Panc1 (cell line): ENCODE measurements at regions not wholly inside any gene's neighbourhood (a gene's known extent, or its start where the extent isn't known, plus 50 kb on each side); places are given as distances from the start of the nearest gene placed in this dataset.

Experiments
- ATAC-seq: fragments of 200-7000 bp; cut with Tn5 transposase; 2 replicates; pipeline ENCODE4 v1.9.1; 2020; ENCODE audit warnings: mild to moderate bottlenecking, moderate library complexity
- BruUV-seq: library from RNA; stranded (reverse); fragments of 400-500 nt; replicated peaks from 2 replicates; lab custom pipeline; 2021; lab: Mats Ljungman, UMichigan
- CTCF ChIA-PET: fragments of 300-600 bp; sonication (Branson Sonifier 250); formaldehyde crosslinking; loops from one replicate; lab custom pipeline; 2022; ENCODE audit warnings: antibody characterized with exemption; lab: Charles Lee
- POLR2A ChIA-PET: fragments of 300-600 bp; sonication (Branson Sonifier 250); formaldehyde crosslinking; loops from one replicate; lab custom pipeline; 2022; ENCODE audit warnings: antibody characterized with exemption; lab: Charles Lee
- DNase-seq: peaks from one replicate; pipeline ENCODE4 v3.0.0-alpha.2; 2010; ENCODE audit warnings: low read depth, low spot score
- H3K27ac ChIP-seq: 2 replicates; pipeline ENCODE4 v1.5.1; 2011; ENCODE audit warnings: mild to moderate bottlenecking, low read length, inconsistent platforms
- H3K27me3 ChIP-seq: fragments of 200-500 bp; sonication (Bioruptor generic); 2 replicates; pipeline ENCODE4 v1.6.0; 2014; ENCODE audit warnings: low read length, inconsistent platforms; ENCODE audit not compliant: control insufficient read depth, insufficient read depth
- H3K36me3 ChIP-seq: fragments of 200-500 bp; sonication (Bioruptor generic); 2 replicates; pipeline ENCODE4 v1.5.1; 2014; ENCODE audit warnings: inconsistent platforms, mild to moderate bottlenecking, low read length, moderate library complexity; ENCODE audit not compliant: control insufficient read depth, insufficient read depth
- H3K4me1 ChIP-seq: 2 replicates; pipeline ENCODE4 v1.5.1; 2011; ENCODE audit warnings: inconsistent platforms, mild to moderate bottlenecking, low read length, moderate library complexity; ENCODE audit not compliant: control insufficient read depth, insufficient read depth
- H3K4me3 ChIP-seq, 2 experiments: 2 replicates each; pipeline ENCODE4 v1.5.1; 2011 to 2012; ENCODE audit warnings: low read depth in 2 of 2, low read length in 2 of 2, mild to moderate bottlenecking in 2 of 2, inconsistent platforms in 1 of 2, moderate library complexity in 1 of 2
- H3K9me3 ChIP-seq: fragments of 200-500 bp; sonication (Bioruptor generic); 2 replicates; pipeline ENCODE4 v1.5.1; 2014; ENCODE audit warnings: low read depth, mild to moderate bottlenecking, inconsistent platforms, low read length, moderate library complexity; ENCODE audit not compliant: control insufficient read depth, insufficient read depth
- POLR2AphosphoS5 ChIP-seq: IDR thresholded peaks from 2 replicates; pipeline ENCODE4 v1.6.1; 2012; ENCODE audit warnings: mild to moderate bottlenecking, low read depth, low read length, moderate library complexity
- SIN3A ChIP-seq: IDR thresholded peaks from 2 replicates; pipeline ENCODE4 v1.6.1; 2012; ENCODE audit warnings: low read depth, mild to moderate bottlenecking, low read length, moderate library complexity, borderline replicate concordance; ENCODE audit not compliant: insufficient read depth
- TCF7L2 ChIP-seq: IDR thresholded peaks from 2 replicates; pipeline ENCODE4 v1.6.1; 2011; ENCODE audit warnings: mild to moderate bottlenecking, low read depth, low read length, inconsistent platforms
- in situ Hi-C: cut with HindIII; loops from 2 replicates; pipeline ENCODE4 v1.10.0; 2016; ENCODE audit warnings: low sequenced_read_pairs, low pct_unique_long_range_greater_than_20kb
- intact Hi-C: fragments of 100-400 bp; cut with micrococcal nuclease; formaldehyde crosslinking; loops from one replicate; pipeline ENCODE4 v1.10.0; 2022; ENCODE audit not compliant: unreplicated experiment
- TF ChIP-seq, protein P1 (sequence below): fragments of 450-650 bp; IDR thresholded peaks from 2 replicates; pipeline ENCODE4 v1.5.1; 2017; ENCODE audit warnings: mild to moderate bottlenecking
- TF ChIP-seq, protein P2 (sequence below), 2 experiments: IDR thresholded peaks; 2 replicates each; pipeline ENCODE4 v1.6.1; 2011 to 2012; ENCODE audit warnings: low read depth in 2 of 2, control low read depth in 1 of 2, low read length in 1 of 2, mild to moderate bottlenecking in 1 of 2, moderate library complexity in 1 of 2; ENCODE audit not compliant: insufficient read depth in 1 of 2

DNA sequence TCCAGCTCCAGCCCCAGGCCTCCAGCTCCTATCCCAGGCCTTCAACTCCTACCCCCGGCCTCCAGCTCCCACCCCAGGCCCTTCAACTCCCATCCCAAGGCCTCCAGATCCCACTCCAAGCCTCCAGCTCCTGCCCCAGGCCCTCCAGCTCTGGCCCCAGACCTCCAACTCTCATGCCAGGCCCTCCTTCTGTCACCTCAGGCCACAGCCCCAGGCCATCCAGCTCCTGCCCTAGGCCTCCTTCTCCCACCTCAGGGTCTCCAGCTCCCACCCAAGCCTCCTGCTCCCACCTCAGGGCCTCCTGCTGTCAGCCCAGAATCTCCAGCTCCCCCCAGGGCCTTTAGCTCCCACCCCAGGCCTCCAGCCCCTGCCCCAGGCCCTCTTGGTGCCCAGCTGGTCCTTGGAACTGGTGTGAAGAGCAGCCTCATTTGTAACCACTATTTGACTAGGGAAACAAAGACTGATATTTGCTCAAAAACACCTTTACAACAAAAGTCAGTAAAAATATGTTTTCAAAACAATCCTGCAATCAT is 67.8 kb upstream of the SALL3 start:
- ChIA-PET CTCF (interaction anchor here (0.6 kb wide), 1 partner anchor 37 kb away, joined by 3 read pairs; no protein-coding TSS in a partner anchor), POLR2A (no interaction called here)
- in situ Hi-C loops, result no loop called here

DNA sequence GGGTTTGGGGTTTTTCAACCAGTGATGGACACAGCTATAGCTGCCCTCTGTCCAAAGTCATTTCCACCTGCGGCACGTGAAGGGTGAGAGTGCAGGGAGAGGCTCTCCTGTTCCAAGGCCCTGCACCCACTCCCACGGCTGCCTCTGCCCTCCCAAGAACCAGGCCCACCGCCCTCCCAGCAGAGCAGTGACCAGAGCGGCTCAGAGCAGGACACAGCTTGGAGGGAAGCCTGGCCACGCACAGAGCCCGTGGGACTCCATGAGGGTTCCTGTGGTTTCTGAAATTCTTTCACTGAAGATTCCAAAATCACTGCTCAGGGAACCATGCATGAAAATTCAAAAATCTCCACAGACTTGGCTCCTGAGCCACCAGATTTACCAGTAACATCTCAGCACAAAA is 67.3 kb upstream of the SALL3 start:
- H3K27ac ChIP-seq, result no peak overlapping the region
- no peak for ATAC-seq
- H3K4me3 ChIP-seq, result no peak overlapping the region
- CTCF ChIA-PET, result interaction anchor here (0.6 kb wide), 1 partner anchor 1628 kb away, joined by 3 read pairs; no protein-coding TSS in a partner anchor
- DNase-seq, result no peak
- H3K4me1 ChIP-seq, result 0 out of 2 replicates have a peak, but pooled peaks cover 3% of the 10 kb centered on the region
- intact Hi-C loops, result no loop called here
- peaks cover 12% of the 10 kb centered on the region; the same call in 1 of the 2 replicates for H3K27me3 ChIP-seq
- POLR2A ChIA-PET, result no interaction called here
- no peaks in the 10 kb centered on the region for H3K36me3 ChIP-seq
- in situ Hi-C loops, result no loop called here
- no peaks in the 10 kb centered on the region for H3K9me3 ChIP-seq
- BruUV-seq, result no TSS peak
- TF ChIP-seq, protein P1, sequence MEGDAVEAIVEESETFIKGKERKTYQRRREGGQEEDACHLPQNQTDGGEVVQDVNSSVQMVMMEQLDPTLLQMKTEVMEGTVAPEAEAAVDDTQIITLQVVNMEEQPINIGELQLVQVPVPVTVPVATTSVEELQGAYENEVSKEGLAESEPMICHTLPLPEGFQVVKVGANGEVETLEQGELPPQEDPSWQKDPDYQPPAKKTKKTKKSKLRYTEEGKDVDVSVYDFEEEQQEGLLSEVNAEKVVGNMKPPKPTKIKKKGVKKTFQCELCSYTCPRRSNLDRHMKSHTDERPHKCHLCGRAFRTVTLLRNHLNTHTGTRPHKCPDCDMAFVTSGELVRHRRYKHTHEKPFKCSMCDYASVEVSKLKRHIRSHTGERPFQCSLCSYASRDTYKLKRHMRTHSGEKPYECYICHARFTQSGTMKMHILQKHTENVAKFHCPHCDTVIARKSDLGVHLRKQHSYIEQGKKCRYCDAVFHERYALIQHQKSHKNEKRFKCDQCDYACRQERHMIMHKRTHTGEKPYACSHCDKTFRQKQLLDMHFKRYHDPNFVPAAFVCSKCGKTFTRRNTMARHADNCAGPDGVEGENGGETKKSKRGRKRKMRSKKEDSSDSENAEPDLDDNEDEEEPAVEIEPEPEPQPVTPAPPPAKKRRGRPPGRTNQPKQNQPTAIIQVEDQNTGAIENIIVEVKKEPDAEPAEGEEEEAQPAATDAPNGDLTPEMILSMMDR, result no peak
- TF ChIP-seq SIN3A, result no peak
- TF ChIP-seq TCF7L2, result no peak
- no peak for TF ChIP-seq POLR2AphosphoS5
- TF ChIP-seq, protein P2, sequence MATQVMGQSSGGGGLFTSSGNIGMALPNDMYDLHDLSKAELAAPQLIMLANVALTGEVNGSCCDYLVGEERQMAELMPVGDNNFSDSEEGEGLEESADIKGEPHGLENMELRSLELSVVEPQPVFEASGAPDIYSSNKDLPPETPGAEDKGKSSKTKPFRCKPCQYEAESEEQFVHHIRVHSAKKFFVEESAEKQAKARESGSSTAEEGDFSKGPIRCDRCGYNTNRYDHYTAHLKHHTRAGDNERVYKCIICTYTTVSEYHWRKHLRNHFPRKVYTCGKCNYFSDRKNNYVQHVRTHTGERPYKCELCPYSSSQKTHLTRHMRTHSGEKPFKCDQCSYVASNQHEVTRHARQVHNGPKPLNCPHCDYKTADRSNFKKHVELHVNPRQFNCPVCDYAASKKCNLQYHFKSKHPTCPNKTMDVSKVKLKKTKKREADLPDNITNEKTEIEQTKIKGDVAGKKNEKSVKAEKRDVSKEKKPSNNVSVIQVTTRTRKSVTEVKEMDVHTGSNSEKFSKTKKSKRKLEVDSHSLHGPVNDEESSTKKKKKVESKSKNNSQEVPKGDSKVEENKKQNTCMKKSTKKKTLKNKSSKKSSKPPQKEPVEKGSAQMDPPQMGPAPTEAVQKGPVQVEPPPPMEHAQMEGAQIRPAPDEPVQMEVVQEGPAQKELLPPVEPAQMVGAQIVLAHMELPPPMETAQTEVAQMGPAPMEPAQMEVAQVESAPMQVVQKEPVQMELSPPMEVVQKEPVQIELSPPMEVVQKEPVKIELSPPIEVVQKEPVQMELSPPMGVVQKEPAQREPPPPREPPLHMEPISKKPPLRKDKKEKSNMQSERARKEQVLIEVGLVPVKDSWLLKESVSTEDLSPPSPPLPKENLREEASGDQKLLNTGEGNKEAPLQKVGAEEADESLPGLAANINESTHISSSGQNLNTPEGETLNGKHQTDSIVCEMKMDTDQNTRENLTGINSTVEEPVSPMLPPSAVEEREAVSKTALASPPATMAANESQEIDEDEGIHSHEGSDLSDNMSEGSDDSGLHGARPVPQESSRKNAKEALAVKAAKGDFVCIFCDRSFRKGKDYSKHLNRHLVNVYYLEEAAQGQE (IDR thresholded peaks at IDR 0.05; ENCODE audit: insufficient read depth in 1 of 2, low read depth in 2 of 2, low read length in 1 of 2), result no peak

More for the DNA sequence above, 67.8 kb upstream of the SALL3 start:
- no TSS peak for BruUV-seq
- no peak overlapping the region for H3K27ac ChIP-seq
- no peak overlapping the region for H3K4me3 ChIP-seq
- no peaks in the 10 kb centered on the region for H3K36me3 ChIP-seq
- H3K27me3 ChIP-seq, result peaks cover 12% of the 10 kb centered on the region; the same call in 1 of the 2 replicates
- ATAC-seq, result no peak
- TF ChIP-seq, protein P2 (IDR thresholded peaks at IDR 0.05; ENCODE audit: insufficient read depth in 1 of 2, low read depth in 2 of 2, low read length in 1 of 2), result no peak
- no peak for TF ChIP-seq TCF7L2
- H3K9me3 ChIP-seq, result no peaks in the 10 kb centered on the region
- intact Hi-C loops, result no loop called here
- DNase-seq, result no peak
- 0 out of 2 replicates have a peak, but pooled peaks cover 3% of the 10 kb centered on the region for H3K4me1 ChIP-seq
